ENCODE measurements at regions not wholly inside any gene's neighbourhood (a gene's known extent, or its start where the extent isn't known, plus 50 kb on each side); places are given as distances from the start of the nearest gene placed in this dataset.
"Not testable (repeated sequence)": the region's sequence is repeated elsewhere in the genome, so short reads cannot be mapped to it uniquely, and the experiment has no call there.

DNA sequence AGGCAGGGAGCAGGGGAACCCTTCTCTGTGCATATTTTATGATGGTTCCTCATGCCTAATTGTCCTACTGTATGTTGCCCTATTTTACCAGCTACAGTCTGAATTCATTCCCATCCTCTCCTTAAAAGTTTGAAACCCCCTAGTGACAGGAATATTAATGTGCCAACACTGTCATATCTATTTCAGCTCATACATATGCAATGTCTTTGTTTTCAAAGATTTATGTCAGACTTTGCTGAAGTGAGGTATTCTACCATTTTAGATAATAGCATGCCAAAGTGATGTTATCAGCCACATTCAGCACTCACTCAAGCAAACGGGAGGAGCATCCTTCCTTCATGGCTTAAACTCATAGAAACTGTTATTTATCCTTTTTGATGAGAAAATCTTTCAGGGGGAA lies 696.5 kb downstream of the NR2F1-AS1 start:
- DNase-seq (ENCODE audit: low read depth, low spot score), result no peak
- in situ Hi-C loops (cut with HindIII; ENCODE audit: low pct_unique_long_range_greater_than_20kb, low sequenced_read_pairs), result no loop called here

DNA sequence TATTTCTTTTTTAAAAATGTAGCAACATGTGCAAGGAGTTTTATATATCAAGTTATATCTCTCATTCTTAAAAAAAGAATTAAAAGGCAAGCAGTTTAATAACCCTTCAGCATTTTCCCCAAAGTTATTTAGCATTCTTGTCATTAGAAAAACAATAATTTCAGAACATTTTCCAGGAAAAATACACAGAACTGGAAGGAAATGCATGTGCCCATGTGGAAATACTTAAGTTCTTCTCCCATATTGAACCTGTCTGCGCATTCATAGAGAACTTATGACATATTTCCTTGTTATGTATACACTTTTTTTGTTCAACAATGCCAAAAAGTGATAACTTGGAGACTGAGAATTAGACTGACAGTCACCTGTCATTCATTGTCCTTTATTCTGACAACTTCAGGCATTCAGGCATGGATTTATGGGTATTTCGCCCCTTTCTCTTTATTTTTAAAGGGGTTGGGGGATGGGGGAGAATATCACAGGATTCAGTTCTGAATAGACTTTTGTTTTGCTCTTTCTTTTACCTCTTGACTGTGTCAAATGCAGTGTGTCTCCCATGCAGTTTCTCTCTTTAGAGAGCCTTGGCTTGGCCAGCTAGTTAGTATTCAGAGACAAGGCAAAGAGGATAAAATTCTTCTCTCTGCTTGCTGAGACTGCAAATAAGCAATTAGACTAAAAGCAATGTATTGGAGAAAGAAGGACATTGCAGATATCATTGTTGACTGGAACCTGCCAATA lies 701.0 kb downstream of the NR2F1-AS1 start:
- no peak for DNase-seq (ENCODE audit: low read depth, low spot score)
- in situ Hi-C loops (cut with HindIII; ENCODE audit: low pct_unique_long_range_greater_than_20kb, low sequenced_read_pairs), result no loop called here

DNA sequence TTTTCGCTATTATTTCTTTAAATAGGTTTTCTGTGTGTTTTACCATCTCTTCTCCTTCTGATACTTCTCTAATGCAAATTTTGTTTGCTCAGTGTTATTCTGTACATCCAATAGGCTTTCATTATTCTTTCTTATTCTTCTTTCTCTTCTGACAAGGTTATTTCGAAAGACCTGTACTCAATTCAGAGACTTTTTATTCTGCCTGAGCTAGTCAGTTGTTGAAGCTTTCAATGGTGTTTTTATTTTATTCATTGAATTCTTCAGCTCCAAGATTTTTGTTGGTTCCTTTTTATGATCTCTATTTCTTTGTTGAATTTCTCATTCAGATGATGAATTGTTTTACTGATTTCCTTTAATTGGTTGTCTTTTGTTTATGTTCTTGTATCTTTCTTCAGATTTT lies 706.2 kb downstream of the NR2F1-AS1 start:
- in situ Hi-C loops (cut with HindIII; ENCODE audit: low pct_unique_long_range_greater_than_20kb, low sequenced_read_pairs), result no loop called here
- no peak for DNase-seq (ENCODE audit: low read depth, low spot score)

DNA sequence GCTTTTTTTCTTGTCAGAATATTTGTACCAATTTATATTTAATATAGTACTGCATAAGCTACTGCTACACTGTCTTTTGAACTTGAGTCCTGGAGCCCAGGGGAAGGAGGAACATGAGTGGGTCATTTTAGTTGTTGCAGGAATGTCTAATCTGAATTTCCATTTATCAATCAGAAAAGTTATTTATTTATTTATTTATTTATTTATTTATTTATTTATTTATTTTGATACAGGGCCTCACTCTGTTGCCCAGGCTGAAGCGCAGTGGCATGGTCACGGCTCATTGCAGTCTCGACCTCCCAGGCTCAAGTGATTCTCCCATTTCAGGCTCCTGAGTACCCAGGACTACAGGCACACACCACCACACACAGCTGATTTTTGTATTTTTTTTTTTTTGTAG lies 712.6 kb downstream of the NR2F1-AS1 start:
- no peak for DNase-seq (ENCODE audit: low read depth, low spot score)
- in situ Hi-C loops (cut with HindIII; ENCODE audit: low pct_unique_long_range_greater_than_20kb, low sequenced_read_pairs), result no loop called here

DNA sequence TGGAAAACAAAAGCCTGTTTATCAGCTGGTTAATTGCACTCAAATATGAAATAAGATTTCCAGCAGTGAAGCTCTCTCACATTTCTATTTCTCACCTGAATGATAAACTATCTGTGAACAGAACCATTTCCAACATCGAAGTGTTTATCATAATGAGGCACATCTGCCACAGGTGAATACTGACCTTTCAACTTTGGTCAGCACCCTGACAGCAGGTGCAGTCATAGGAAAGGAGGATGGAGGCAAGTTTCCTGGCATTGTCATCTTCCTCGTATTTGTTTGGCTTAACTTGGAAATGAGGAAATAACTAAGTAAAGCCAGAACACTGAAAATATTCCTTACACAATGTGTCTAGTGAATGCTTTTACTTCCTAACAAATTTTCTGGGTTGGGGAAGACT lies 716.4 kb downstream of the NR2F1-AS1 start:
- in situ Hi-C loops (cut with HindIII; ENCODE audit: low pct_unique_long_range_greater_than_20kb, low sequenced_read_pairs), result no loop called here
- DNase-seq (ENCODE audit: low read depth, low spot score), result no peak

DNA sequence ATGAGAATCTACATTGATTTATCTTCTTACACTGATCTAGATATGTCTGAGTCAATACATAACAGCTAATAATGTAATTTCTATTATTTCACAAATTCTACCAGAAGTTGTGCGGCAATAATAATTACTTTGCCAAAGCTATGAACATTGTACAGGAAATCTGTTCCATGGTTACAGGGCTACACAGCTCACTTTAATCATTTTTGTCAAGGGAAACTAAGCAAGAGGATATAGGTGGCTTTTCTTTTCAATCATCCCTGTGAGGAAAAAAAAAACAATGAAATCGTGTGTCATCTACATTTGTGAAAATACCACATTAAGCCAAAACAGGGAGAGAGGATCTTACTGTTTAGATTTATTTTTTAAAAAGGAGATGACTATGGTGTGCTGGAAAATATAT lies 717.4 kb downstream of the NR2F1-AS1 start:
- no peak for DNase-seq (ENCODE audit: low read depth, low spot score)
- in situ Hi-C loops (cut with HindIII; ENCODE audit: low pct_unique_long_range_greater_than_20kb, low sequenced_read_pairs), result no loop called here

DNA sequence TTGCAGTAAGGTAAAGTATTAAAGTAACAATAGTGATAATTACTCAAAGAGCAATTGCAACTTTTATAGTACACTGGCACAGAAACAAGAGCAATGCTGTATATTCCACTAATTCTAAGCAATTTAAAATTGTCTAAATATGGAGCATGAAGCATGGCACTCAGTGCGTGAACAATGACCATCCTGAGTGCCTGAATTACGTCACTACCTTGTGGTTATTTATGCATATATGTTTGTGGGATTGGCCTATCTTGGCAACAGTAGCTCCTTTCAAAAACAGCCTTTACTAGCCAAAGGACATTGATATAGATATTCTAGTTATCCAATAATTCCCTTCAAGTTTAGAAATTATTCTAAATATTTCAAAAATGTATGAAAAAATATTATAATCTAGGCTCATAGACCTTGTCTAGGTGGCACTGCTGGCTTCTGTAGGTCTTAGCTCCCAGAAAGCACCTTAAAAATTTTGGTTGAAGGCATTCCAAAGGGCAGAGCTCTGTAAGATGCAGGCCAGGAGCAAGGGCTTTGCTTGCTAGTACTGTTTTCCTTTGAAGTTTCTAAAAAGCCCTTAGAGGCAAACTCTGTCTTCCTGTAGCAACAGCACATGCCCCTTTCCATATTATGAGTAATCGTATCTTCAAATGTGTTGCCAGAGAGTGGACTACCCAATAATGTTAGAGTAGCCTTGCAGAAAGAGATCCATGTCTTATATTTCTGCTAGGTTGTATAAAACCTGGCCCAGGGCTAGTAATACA lies 719.3 kb downstream of the NR2F1-AS1 start:
- DNase-seq (ENCODE audit: low read depth, low spot score), result peak; percentile 66
- in situ Hi-C loops (cut with HindIII; ENCODE audit: low pct_unique_long_range_greater_than_20kb, low sequenced_read_pairs), result no loop called here

DNA sequence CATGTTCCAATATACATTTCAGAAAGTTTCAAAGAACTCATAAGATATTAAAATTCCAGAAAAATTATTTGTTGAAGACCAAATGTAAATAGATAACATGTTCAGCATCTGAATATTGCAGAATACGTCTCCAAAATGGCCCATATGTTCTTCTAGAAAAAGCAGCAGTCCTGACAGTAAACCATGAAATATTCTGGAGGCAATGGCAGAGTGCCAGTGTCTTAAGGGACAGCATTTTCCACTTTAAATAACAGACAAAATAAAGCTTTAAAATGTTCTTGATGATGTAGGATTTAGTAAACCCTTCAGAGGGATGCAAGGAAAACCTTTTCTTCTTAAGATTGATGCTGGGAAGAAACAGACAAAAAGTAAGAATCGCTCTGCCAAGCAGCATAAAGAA lies 721.0 kb downstream of the NR2F1-AS1 start:
- DNase-seq (ENCODE audit: low read depth, low spot score), result no peak
- in situ Hi-C loops (cut with HindIII; ENCODE audit: low pct_unique_long_range_greater_than_20kb, low sequenced_read_pairs), result no loop called here

DNA sequence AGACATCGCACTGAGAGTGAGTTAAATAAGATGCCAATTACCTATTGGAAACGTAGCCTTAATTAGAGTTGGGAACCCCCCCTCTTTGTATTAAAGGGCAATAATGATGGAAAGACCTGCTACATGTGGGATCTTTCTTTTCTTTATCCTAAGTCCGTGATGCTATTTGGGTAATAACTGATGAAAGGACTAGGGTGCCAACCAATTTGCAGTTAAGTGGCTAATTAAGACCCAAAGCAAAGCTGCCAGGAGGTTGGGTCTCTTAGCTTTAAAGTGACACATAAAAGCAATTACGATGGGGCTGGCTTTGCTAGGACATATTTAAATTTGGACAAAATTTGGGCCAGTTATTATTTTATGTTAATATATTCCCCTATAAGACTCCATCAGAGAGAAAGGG lies 728.8 kb downstream of the NR2F1-AS1 start:
- no peak for DNase-seq (ENCODE audit: low read depth, low spot score)
- in situ Hi-C loops (cut with HindIII; ENCODE audit: low pct_unique_long_range_greater_than_20kb, low sequenced_read_pairs), result no loop called here

DNA sequence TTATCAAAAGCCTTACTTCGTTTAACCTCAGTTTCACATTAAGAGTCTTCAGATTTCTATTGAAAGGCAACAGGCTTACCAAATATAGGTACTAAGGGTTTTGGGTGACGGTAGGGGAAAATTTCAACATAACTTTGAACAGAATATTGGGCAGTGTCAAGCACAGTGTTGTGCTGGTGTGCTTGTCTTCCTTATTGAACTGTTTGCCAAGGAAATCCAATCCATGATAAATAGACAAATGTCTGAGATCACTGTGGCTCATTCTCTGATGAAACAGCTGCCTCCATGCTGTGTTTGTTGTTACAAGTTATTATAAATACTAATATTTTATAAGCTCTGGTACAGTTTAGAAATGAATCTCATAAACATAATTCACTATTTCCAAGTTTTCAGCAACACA lies 730.1 kb downstream of the NR2F1-AS1 start:
- in situ Hi-C loops (cut with HindIII; ENCODE audit: low pct_unique_long_range_greater_than_20kb, low sequenced_read_pairs), result no loop called here
- no peak for DNase-seq (ENCODE audit: low read depth, low spot score)

DNA sequence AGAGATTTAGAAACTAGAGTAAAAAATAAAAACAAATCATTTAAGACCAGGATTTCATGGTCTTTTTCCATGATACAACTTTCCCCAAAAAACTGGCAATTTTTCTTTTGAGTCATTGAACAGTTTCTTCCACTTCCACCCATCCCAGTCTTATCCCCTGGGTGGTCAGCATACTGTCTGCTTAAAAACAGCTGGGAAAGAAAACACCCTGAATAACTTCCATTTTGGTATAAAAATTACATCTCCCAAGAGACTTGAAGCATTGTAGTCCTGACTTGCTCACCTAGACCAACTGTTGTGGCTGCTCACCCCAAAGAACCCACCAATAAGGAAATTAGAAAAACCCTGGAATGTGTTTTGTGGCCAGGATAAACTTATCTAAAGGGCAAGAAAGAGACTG lies 731.3 kb downstream of the NR2F1-AS1 start:
- no peak for DNase-seq (ENCODE audit: low read depth, low spot score)
- in situ Hi-C loops (cut with HindIII; ENCODE audit: low pct_unique_long_range_greater_than_20kb, low sequenced_read_pairs), result no loop called here

DNA sequence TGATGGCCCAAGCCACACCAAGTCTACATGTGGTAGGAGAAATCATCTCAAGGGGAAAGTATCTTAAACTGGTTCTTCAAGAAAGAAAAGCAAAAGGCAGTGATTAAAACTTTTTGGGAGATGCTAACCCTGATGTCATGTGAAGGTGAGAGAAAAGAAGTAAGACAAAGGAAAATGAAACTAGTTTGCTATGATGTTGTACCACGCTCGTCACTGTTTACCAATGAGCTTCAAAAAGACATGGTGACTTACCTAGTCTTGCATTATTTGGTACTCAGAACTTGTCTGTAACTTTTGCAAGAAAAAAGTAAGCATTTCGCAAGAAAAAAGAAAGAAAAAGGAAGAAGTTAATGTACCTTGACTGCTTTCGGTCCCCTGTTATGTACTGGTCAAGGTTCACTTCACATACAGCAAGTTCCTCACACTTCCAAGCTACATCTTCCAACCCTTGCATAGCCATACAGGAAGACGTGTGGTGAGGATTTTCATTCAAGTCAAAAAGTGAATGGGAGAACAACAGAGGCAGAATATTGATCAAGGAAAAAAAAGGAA lies 739.3 kb downstream of the NR2F1-AS1 start:
- in situ Hi-C loops (cut with HindIII; ENCODE audit: low pct_unique_long_range_greater_than_20kb, low sequenced_read_pairs), result no loop called here
- no peak for DNase-seq (ENCODE audit: low read depth, low spot score)

DNA sequence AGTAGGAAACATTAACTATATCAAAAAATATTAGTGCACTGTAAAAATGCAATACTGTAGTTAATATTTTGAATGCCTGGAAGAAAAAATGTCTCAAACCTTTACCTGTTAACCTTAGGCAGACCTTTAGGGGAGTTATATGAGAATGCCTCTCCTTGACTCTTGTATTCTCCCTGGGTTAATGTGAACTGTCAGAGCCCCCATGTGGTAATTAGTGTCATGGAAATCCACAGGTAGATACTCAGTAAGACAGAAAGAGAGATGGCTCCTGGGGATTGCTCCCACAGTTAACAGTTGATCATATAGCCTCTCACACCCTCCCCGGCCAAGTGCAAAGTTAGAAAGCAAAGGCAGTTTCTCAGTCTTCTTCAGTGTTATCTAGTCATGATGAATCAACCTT lies 742.8 kb downstream of the NR2F1-AS1 start:
- peak; percentile 57 for DNase-seq (ENCODE audit: low read depth, low spot score)

DNA sequence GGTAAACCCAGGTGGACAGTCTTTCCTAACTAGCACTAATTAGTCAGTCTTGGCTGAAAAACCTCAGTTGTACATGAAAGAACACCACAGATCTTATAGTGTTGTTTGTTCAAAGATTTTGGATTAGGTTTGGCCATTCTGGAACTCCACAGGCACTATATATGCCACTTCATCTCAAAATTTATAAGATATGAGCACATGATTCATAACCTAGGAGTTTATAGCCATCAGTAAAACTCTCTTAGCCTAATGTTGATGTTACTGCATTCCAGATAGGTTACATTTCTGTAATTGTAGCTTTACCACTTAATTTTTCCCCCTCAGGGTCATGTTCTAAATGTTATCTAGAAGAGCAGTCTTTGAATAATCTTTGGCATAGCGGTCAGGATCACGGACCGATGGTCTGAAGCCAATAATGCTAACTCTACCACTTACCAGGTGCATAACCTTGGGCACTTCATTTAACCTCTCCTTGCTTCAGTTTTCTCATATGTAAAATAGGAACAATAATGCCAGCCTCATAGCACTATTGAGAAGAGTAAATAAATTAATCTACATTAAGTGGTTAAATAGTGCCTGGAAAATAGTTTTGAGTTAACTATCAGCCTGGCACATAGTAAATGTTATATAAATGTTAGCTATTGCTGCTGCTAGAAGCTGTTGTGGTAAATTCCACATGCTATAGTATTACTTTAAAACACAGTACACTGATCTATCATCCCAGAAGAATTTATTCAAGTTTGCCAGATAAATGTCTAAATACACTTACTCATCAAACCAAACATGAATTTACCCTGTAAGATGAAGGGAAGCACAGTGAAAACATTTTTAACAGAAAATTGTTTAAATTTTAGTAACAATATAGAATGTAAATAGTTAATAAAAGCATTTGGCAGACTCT lies 743.9 kb downstream of the NR2F1-AS1 start:
- no peak for DNase-seq (ENCODE audit: low read depth, low spot score)
- in situ Hi-C loops (cut with HindIII; ENCODE audit: low pct_unique_long_range_greater_than_20kb, low sequenced_read_pairs), result no loop called here

More for the DNA sequence above, 742.8 kb downstream of the NR2F1-AS1 start:
- in situ Hi-C loops (cut with HindIII; ENCODE audit: low pct_unique_long_range_greater_than_20kb, low sequenced_read_pairs), result no loop called here

DNA sequence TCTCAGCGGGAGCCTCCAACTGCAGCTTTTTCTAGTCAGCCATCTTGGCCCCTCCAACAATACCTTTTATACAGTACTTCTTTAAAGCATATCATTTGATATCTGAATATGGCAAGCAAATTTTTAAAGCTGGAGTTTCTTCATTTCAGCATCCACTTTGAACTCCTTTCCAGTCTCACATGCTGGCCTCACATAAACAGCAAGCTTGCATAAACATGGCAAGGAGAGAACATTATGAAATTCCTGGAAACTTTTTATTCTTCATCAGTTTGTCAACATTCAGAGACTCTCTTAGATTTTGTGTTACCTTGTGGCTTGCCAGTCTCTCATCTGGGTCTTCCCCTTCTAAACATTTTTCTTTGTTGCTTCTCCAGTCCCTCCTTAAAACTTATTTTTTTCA lies 745.3 kb downstream of the NR2F1-AS1 start:
- DNase-seq (ENCODE audit: low read depth, low spot score), result no peak
- in situ Hi-C loops (cut with HindIII; ENCODE audit: low pct_unique_long_range_greater_than_20kb, low sequenced_read_pairs), result no loop called here

DNA sequence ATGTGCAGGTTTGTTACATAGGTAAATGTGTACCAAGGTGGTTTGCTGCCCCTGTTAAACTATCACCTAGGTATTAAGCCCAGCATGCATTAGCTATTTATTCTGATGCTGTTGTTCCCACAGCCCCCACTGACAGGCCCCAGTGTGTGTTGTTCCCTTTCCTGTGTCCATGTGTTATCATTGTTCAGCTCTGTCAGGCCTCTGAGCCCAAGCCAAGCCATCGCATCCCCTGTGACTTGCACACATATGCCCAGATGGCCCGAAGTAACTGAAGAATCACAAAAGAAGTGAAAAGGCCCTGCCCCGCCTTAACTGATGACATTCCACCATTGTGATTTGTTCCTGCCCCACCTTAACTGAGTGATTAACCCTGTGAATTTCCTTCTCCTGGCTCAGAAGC lies 757.5 kb downstream of the NR2F1-AS1 start:
- in situ Hi-C loops (cut with HindIII; ENCODE audit: low pct_unique_long_range_greater_than_20kb, low sequenced_read_pairs); DNase-seq (ENCODE audit: low read depth, low spot score): not testable (repeated sequence)

DNA sequence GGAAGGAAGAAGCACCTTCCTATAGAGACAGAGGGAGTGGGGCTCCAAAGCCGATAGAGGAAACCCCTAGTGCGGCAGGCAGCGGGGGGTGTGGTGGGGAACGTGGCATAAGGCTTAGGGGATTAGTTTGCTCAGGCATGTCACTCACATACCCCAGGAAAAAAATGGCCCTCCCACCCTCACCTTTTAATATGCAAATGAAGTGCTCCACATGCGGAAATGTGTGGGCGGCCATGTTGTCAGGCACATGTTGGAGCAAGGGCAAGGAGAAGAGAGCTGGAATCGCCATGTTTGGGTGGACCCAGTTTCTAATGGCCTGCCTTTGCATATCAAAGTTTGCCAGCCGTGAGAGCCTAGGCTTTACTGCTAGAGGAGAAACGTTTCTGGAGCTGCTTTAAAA lies 758.8 kb downstream of the NR2F1-AS1 start:
- in situ Hi-C loops (cut with HindIII; ENCODE audit: low pct_unique_long_range_greater_than_20kb, low sequenced_read_pairs), result no loop called here
- DNase-seq (ENCODE audit: low read depth, low spot score), result no peak

DNA sequence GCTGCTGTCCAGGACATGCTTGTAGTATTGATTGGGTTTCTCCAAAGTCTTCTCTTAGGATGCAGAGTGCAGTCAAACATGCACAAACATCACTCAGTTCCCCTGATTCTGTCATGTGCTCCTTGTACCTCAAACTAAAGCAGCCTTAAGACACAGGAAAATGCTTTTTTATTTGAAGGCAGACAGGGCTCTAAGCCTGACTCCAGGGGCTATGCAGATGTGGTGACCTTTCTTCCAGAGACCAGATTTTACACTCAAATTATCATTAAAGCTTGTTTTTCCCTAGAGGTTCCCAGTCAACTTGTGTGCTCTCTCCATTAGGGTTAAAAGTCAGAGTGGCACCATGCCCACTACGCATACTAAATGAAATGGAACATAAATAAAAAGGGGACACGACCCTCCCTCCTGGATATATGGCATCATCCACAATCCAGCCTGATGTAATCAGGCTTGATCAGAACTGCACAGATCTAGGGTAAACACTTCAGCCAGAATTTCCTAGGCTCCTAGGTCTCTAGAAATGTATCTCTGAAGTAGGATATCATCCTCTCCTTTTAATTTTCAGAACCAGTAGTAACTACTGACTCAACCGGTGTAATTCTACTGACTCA lies 771.1 kb downstream of the NR2F1-AS1 start:
- in situ Hi-C loops (cut with HindIII; ENCODE audit: low pct_unique_long_range_greater_than_20kb, low sequenced_read_pairs), result no loop called here
- no peak for DNase-seq (ENCODE audit: low read depth, low spot score)
